ENCODE measurements at regions not wholly inside any gene's neighbourhood (a gene's known extent, or its start where the extent isn't known, plus 50 kb on each side); places are given as distances from the start of the nearest gene placed in this dataset.

DNA sequence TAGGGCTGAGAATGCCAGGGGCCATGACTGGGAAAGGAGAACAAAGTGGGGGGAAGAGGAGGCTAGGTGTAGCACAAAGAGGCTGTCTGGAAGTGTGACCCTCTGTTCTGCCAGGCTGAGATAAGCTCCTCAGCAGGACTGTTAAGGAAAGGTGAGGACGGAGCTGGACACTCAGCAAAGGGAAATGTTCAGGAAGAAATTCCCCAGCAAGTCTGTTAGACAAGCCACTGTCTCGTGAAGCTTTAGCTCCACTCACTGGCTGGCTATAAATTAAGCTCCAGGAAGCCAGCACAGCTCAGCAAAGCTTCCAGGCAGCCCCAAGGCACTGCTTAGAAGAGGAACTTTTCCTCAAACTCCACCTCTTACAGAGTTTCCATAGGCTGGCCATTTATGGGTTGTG is 181.2 kb upstream of the API5 start:
- TF ChIP-seq, protein P1, sequence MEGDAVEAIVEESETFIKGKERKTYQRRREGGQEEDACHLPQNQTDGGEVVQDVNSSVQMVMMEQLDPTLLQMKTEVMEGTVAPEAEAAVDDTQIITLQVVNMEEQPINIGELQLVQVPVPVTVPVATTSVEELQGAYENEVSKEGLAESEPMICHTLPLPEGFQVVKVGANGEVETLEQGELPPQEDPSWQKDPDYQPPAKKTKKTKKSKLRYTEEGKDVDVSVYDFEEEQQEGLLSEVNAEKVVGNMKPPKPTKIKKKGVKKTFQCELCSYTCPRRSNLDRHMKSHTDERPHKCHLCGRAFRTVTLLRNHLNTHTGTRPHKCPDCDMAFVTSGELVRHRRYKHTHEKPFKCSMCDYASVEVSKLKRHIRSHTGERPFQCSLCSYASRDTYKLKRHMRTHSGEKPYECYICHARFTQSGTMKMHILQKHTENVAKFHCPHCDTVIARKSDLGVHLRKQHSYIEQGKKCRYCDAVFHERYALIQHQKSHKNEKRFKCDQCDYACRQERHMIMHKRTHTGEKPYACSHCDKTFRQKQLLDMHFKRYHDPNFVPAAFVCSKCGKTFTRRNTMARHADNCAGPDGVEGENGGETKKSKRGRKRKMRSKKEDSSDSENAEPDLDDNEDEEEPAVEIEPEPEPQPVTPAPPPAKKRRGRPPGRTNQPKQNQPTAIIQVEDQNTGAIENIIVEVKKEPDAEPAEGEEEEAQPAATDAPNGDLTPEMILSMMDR (IDR thresholded peaks at IDR 0.05) = no peak
- TF ChIP-seq POLR2A (IDR thresholded peaks at IDR 0.05) = no peak
